GM21529 (cell line): ENCODE measurements at regions not wholly inside any gene's neighbourhood (a gene's known extent, or its start where the extent isn't known, plus 50 kb on each side); places are given as distances from the start of the nearest gene placed in this dataset.

Experiments
- ATAC-seq: cut with Tn5 transposase; IDR thresholded peaks from one replicate; pipeline ENCODE4 v1.9.1; 2021; ENCODE audit not compliant: unreplicated experiment

DNA sequence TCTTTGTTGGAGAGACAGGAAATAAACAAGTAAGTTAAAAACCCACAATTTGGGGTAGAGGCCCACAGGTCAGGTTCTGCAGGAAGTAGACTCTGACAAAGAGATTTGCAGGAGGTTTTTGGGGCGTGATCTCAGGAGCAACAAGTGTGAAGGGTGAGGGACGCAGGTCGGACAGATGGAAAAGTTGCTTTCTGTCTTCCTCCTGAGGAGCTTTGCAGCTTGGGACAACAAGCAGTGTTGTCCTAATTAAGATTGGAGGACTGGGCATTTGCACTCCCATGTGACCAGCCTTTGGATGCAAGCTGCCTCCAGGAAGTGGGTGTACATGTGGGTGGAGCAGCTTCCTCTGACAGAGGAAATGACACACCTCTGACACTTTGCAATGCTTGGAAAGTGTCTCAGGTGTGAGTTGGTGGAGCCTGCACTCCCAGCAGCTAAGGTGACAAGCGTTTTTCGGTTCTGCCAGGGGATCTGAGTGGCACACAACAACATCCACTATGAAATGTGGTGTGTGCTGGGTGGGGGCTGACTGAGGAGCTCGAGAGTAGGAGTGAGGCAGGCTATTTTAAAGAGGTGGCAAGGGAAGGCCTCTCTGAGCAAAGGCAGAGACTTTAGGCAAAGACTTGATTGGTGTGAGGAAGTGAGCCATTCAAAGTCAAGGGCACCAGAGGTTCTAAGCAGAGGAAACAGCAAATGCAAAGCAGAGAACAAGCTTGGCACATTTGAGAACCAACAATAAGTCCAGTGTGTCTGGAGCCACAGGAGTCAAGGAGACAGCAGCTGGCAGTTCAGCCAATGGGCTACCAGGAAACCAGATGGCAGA is 339.8 kb upstream of the GATB start:
- ATAC-seq = peak; percentile 55

DNA sequence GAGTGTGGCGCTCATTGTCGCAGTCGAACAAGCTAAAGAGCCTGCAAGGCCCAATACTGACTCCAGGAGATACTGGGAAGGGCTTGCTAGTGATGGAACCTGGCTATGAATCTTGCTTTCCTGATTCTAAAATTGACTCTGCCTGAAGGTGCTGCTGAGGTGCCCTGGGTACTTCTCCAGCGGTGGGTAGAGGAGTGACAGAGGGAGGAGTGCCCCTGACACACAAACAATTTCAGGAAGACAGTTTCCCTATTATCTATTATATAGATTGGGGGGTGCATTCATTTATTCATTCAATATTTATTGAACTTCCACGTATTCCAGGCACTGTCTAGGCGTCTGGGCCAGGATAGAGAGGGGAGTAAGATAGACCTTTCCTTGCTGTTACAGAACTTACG is 339.2 kb upstream of the GATB start:
- ATAC-seq = no peak

DNA sequence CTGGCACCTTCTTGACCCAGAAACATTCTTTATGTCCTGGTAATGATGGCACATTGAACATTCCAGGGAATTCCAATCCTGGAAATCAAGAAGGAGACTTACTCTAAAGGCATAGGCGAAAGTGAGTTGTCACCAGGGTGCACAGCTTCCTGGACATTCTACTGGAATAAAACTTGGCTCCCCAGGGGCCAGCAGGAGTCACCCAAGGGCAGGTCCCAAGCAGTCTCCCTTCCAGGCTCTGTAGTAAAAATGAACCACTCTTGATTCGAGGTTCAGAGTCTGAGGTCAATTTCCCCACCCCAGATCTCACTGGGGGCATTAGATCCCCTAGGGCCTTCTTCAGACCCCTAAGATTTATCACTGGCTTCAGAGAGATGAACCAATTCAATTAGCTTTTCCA is 338.7 kb upstream of the GATB start:
- ATAC-seq = no peak

DNA sequence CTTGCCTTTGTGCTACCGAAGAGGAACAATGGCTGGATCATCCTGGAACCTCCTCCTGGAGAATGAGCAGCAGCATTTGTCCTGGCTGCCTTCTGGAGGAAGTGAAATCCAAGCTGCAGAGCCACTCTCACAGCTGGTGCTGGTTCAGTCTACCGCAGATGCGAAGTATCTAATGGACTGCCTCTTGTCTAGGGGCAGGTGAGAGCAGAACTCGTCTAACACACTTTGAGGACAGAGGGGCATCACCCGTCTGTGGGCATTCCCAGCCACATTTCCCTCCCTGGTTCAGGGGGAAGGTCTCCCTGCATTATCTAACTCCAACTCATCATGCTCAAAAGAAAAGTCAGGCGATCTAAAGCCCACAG is 338.2 kb upstream of the GATB start:
- no peak for ATAC-seq

GRCh38 chr4:152098365-152099060 is 337.7 kb upstream of the GATB start:
- ATAC-seq = no peak

DNA sequence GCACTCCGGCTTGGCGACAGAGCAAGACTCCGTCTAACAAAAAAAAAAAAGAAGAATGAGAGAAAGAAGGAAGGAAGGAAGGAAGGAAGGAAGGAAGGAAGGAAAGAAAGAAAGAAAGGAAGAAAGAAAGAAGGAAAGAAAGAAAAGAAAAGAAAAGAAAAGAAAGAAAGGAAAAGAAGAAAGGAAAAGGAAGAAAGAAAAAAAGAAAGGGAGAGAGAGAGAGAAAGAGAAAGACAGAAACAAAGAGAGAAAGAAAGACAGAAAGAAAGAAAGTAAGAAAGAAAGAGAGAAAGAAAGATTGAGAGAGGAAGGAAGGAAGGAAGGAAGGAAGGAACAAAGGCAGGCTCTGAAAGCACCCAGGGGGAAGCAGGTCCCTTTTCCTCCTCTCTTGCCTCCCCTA is 336.6 kb upstream of the GATB start:
- no peak for ATAC-seq

GRCh38 chr4:152095701-152096070 is 334.9 kb upstream of the GATB start:
- ATAC-seq = no peak

GRCh38 chr4:152094970-152095700 is 334.3 kb upstream of the GATB start:
- ATAC-seq = no peak

DNA sequence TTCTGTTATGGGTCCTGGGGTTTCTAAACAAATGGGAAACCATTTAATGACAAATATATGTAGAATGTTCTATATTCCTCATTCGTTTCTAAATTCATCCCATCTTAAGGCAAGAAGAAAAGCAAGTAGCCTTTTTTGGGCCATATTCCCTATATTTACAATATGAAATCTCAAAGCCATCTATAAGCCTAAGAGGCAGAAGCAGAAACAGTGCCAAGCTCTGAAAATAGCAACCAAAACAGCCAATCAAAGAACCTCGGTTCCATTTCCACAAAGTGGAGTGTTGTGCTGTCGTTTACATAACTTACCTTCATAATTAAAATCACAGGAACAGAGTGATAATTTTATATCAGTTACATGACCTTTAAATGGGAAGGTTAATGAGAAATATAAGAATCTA is 330.6 kb upstream of the GATB start:
- ATAC-seq = no peak

DNA sequence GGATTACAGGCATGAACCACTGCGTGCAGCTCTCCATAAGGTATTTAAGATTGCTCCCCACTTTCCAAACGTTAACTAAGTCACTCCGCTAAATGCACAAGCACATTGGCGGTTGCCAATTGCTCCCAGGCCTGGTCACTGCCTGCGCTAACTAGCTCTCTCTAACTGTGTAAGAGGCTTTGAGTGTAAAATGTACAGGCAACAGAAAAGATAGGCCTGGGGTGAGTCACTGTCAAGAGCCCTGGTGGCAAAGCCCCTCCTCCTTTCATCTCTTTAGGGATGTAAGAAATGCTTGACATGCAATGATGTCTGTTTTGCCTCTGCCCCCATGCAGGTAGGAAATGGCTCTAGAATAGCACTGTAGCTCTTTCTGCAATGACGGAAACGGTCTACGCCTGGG is 329.7 kb upstream of the GATB start:
- no peak for ATAC-seq

GRCh38 chr4:152089584-152089983 is 328.8 kb upstream of the GATB start:
- ATAC-seq = no peak

DNA sequence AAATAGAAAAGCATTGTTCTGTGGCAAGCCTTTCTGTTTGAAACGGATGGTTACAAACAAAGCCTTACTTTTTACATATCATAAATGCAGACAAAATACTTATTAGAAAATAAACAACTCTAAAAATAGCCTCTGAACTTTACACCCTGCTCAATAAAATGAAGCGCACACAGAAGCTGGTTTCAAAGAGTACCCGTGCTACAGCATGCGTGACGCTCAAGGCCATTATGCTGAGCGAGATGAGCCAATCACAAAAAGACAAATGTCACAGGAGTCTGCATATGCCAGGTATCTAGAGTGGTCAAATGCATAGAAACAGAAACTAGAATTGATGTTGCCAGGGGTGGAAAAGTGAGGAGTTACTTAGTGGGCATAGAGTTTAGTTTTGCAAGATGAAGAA is 326.5 kb upstream of the GATB start:
- no peak for ATAC-seq

DNA sequence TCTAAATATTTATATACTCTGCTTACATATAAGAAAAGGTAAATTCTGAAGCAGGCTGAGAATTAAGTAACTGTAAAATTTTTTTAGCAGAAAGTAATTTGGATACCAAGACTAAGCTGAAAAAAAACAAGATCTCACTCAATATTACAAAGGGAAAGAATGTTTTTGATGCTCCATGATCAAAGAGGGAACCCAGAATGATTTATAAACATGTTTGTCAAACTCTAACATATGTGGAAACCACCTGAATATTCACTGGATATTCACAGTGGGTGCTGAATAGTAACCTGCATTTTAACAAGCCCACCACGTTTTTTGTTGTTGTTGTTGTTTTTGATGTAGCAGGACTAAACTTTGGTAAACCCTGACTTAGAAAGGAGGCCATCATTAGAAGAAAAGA is 324.9 kb upstream of the GATB start:
- no peak for ATAC-seq

DNA sequence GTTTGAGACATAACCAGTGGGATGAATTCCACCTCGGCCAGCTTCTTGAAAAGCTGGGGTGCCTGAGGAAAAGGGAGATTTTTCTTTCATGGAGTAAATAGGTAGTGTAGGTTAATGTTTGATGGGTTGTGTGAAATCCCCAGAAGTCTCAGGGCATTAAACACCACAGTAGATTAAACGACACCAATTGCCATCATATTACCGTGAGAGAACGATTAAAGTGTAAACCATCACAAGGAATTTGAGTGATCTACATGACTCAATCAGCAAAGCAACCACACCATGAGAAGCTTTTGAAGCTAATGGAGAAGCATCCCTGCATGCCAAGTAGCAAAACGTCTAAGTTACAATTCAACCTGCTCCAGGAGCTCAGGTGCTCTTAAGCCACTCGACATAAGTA is 322.5 kb upstream of the GATB start:
- ATAC-seq = no peak

- ATAC-seq = peak; percentile 80
These were observed 320.2 kb upstream of the GATB start for GRCh38 chr4:152081024-152081423.

DNA sequence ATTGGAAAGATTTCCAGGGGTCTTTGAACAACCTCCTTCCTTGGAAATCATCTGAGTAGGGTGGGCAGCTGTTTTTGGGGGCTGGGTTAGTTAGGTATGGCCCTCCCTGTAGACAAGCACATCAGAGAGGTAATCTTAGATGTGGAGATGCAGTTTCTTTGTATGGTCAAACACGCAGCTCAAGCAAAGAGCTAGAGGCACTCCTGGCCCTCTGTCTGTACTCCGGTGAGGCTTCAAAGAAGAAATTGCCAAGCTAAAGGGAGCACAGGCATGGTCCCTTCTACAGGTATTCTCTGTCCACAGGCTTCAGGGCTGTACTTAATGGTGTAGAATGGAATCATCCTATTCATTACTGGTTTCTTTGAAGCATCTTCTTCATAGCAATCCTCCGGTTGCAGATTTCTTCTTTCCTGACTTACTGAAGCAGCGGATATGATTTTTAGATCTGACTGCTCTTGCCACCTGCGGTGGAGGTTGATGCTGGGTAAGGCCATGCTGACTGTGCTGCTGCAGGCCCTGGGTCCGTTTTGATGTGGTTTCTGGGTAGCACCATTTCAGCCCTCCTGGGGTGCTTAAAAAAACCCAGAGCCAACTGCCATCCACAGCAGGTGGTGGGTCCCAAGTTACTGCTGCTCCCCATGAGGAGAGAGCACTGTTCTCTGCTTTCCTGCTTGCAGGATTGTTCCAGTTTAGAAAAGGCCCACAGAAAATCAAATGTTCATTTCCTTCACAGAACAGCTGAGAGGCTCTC is 318.9 kb upstream of the GATB start:
- ATAC-seq = no peak

DNA sequence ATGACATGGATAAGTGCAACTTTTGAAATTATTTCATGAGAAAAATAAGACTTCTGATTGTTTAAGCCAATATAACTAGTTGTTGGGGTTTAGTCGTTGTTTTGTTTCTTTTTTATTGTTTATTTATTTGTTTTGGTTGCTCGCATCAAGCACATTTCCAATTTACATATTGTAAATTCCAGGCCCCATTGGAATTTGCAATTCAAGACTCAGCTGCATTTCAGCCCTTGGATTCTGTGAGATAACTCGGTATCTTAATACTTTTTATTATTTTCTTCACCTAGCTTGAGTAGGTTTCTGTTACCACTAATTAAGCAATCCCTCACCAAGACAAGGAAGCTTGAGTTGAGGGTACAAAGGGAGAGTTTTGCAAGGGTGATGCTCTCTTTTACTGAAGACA is 318.3 kb upstream of the GATB start:
- ATAC-seq = no peak

GRCh38 chr4:152077582-152077981 is 316.8 kb upstream of the GATB start:
- no peak for ATAC-seq

GRCh38 chr4:152075253-152075928 is 314.6 kb upstream of the GATB start:
- ATAC-seq = no peak

- no peak for ATAC-seq
These were observed 313.8 kb upstream of the GATB start for GRCh38 chr4:152074573-152074972.

DNA sequence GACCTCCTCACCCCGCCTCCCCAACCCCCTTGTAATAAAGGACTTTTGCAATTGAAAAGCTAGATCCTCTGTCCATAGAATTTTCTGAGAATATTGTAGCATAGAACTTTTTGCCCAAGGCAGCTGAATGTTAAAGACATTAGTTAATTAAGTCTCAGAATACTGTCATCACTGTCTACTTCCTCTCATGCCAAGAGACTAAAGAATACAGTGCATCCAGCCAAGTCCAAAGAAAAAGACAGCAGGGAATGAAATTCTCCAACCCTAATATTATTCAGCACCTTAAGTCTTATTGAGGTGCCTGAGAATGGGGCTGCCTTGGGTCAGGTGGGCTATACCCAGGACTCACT is 313.3 kb upstream of the GATB start:
- no peak for ATAC-seq
